IPS DF 4.7 (cell line): ENCODE measurements at regions not wholly inside any gene's neighbourhood (a gene's known extent, or its start where the extent isn't known, plus 50 kb on each side); places are given as distances from the start of the nearest gene placed in this dataset.
"Not testable (repeated sequence)": the region's sequence is repeated elsewhere in the genome, so short reads cannot be mapped to it uniquely, and the experiment has no call there.

Experiments
- DNase-seq: peaks from one replicate; pipeline ENCODE4 v3.0.0-alpha.2; 2013; ENCODE audit warnings: low spot score; ENCODE audit errors: extremely low read depth

DNA sequence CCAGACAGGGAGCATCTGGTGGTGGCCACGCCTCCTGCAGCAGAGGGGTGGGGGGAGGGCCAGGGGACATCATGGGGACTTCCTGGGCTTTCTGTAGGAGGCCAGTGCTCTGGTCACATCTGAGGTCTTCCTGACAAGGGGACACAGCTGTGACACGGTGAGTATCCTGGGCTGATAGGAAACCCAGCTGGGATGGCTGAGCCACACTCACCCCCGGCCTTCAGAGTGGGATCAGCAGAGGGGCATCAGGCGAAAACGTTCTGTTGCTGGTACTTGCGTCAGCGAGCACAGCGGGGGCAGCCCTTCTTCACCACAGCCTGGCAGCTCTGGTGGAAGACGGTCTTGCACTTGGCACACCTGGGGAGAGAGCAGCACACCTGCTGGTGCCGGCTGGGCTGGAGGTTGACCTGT, 122.9 kb upstream of the SMURF2 start:
- DNase-seq: no peak

- no peak for DNase-seq
Observed at GRCh38 chr17:64784353-64785010, 122.4 kb upstream of the SMURF2 start.

DNA sequence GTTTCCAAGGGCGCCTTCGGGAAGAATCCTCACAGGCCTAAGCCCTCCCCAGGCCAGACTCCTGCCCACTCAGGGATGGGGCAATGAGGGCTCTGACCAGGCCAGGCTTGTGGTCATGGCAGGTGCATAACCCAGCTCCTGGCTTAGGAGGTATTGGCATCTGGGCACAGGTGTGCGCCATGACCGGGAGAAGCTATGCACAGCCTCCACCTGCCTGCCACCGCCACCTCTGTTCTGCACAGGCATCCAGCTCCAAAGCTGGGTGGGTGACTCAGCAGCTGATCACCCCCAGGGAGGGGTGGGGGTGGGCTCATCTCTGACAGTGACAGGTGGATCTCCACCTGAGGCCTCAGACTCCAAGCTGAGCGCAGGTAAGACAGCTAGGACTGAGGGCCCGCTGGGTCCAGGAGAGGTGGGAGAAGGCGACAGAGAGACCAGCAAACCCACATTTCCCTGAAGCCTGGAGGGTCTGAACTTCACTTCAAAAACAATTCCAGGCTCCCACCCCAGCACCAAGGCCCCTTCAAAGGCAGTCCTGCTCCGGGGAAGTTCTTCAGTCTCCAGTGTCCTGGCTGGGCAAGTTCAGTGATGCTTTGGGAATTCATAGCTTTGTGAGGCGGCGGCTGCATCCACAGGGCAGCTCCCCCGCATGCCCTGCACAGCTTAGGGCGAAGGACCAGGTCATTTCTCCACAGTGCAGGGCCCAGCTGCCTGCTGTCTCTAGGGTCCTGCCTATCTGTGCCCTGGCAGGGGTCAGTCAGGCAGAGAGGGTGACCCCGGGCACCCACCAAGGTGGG, 121.6 kb upstream of the SMURF2 start:
- DNase-seq: no peak

GRCh38 chr17:64783031-64783461, 120.9 kb upstream of the SMURF2 start:
- DNase-seq: no peak

DNA sequence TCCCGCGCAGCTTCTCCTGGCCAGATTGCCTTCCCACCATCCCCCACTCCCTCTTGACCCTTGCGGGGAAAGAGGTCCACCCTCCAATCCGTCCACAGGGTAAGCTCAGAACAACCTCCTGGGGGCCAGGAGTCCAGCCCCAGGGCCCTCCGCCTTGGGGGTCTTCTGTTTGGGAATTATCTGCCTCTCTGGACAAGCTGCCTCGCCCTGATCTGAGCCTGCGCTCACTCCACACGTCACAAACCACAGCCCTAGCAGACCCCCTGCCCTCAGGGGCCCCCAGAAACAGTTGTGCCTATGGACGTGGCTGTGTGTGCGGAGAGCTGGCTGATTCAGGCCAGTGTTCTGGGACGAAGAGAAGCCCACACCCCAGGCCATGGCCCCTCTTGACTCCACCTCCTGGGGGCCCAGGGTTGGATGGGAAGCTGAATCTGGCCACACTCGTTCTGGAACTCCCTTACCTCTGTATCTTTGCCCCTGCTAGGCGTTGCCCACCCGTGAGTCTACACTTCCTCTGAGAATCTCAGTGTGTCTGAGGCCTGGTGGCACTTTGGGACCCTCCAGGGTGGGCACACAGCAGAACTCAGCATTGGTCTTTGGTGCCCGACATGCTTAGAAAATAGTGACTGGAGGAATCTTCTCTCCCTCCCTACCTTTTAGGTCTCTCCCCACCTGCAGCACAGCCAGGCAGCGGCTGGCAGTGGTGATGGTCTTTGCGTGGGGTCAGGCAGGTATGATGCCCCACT, 119.9 kb upstream of the SMURF2 start:
- DNase-seq: no peak

GRCh38 chr17:64781014-64781756, 119.1 kb upstream of the SMURF2 start:
- DNase-seq: no peak

DNA sequence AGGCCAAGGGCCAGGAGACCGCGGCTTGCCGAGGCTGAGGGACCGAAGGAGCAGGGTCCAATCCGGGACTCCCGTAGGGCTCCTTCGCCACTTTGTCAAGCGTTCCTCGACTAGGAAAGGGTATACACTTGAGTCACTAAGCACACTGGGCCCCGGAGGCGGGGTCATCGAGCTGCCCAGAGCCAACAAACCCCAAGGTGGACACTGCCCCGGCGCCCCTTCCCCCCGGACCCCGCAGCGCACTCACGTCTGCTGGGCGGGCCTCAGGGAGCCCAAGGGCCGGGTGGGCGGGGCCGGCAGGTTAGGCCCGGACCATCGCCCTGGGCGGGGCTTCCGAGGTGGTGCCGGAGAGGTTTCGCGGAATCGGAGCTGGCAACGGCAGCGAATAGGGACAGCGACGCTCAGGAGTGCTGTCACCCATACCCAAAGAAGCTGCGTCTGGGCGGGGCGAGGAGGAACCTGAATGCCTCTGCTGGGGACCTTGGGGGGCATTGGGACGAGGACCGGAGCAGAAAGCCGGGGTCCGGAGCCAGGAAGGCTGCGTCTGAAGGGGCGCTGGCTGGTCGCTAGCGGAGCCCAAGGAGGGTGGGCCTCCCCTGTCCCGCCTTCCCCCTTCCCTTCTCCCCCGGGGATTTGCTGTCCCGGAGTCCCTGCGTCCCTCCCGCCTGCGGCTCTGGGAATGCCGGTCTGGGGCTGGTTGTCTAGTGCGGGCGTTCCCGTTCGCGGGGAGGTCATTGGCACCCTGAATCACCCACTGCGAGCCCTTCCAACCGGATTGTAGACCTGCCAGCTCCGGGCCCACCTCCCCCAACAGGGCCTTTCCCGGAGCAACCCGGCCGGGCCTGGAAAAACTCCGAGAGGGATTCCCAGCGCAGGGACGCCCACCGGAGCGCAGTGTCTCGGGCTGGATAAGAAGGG, 118.2 kb upstream of the SMURF2 start:
- no peak for DNase-seq

DNA sequence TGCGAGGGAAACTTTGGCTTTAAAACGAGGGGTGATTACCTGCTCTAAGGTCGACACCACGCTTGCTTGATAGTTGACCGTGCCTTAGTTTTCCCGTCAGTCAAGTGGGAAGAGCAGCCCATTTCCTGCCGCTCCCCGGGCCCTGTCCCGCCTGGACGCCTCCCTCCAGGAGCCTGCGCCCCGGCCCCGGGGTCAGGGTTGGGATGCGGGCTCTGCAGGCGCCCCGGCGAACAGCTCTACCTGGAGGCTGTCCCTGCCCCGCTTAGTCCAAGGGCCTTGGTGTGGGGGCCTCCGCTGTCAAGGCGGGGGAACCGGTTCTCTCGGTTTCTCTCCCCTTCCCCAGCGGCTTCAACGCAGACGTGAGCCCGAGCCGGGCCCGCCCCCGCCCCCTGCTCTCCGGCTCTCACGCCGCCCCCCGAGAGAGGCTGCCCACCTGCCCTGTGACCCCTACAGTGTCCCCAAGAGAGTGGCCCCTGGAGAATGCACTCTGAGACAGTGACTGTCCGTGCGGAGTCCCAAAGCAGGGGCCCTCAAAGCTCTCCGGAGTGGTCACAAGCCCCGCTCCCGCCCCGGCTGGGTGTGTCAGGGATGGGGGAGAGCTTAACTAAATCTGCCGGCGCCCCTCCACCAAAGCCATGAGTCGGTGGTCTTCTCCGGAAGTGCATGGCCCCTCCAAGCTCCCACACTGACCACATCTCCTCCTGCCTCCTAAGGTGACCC, 117.4 kb upstream of the SMURF2 start:
- DNase-seq: no peak

- not testable (repeated sequence) for DNase-seq
Observed at GRCh38 chr17:64779098-64779375, 116.9 kb upstream of the SMURF2 start.

DNA sequence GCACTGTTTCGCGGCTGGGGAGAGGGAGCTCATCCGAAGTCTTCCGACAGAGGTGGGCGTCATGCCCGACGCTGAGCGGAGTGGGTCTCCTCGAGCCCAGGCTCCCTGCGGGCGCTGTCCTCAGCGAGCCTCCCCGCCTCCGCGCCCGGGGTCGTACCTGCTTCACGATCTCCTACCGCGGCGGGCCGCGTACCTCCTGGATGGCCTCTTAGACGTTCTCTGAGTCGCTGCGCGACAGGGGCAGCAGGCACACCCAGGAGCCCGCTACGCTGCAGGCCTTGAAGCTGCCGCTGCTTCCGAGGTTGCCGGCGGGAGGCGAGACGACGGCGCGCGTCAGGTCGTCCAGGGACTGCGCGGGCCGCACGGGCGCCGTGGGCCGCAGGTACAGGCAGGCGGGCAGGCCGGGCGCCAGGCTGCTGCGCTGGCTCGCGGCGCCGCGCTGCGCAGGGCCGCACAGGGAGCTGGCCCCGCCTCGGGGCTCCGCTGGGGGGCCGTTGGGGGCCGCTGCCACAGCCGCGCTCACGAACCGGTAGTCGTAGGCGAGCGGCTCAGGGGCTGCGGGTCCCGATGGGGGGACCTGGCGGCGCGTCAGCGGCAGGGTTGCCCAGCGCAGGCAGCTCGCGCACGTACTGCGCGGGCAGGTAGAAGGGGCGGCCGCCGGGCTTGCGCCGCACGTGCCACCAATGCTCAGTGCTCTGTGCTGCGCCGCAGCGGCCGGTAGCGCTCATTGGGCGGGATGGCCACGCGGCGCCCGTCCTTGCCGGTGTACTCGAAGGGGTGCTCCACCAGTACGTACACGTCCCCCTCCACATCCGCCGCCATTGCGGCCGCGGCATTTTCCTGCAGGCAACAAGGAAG, 116.4 kb upstream of the SMURF2 start:
- DNase-seq: no peak

- no peak for DNase-seq
Observed at GRCh38 chr17:64777415-64778239, 115.5 kb upstream of the SMURF2 start.

DNA sequence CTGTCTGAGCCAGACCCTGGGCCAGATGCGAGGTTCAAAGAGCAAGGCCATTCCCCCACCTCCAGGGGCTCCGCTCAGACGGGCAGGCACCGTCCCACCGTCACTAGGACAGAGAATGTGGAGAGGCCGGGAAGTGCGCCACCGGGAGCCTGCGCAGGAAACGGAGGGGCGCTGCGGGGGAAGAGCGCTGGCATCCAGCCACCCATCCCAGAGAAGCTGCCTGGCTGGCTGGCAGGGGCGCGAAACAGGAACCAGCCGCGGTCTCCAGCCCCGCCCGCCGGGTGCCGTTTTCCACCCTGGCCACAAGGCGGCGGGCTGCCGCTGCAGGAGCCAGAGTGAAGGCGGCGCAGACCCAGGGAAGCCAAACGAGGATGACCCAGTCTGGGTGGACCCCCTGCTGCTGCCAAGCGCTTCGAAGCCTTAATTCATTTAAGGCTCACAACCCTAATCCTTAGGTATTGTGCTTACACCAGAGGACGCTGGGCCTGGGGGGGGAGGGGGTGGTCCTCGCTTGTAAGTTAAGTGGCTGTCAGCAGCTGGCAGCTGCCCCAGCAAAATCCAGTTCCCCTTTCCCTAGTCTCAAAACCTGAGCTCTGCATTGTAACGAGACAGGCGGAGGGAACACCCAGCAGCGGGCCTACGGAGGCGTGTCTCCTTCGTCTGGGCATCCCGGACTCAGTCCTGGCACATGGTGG, 114.8 kb upstream of the SMURF2 start:
- DNase-seq: not testable (repeated sequence)

- DNase-seq: no peak
Observed at GRCh38 chr17:64775701-64776570, 113.8 kb upstream of the SMURF2 start.

- no peak for DNase-seq
Observed at GRCh38 chr17:64774888-64775540, 112.9 kb upstream of the SMURF2 start.

DNA sequence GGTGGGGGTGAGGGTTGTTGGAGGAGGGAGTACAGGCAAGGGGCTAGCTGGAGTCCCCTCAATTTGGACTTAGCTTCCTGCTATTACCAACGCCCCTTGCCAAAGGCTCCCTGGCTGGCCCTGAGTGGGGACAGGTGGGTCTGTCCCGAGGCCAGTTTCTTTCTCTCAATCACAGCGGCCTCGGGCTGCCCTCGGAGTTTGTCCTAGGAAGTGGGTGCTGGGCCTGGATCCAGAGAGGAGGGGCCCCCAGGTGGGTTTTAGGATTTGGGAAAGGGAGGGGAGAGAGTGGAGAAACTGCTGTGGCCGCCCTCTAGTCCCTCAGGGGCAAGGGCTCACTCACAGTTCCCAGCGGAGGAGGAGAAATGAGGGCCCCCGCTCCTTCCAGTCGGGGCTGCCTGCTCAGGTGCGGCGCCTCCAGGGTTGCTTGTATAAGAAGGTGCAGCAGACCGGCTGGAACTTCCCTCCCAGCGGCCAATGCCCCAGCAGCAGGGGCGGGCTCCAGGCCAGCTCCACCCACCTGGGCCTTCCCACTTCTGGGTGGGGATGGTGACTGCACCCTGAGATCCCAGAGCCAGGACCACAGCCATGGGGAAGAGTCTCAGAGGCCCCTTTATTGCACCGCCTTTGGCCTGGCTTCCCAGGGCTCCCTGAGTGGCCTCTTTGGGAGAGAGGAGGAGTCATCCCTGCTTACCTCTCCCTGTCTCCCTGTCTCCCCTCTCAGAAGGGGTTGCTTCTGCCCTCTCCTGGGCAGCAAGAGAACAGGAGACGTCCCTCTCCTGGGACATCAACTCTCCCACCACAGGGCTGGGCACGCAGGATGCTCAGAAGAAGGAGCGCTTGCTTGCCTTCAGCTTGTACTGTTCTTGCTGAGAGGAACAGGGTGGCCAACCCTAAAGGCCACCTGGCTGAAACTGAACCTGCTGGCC, 112.0 kb upstream of the SMURF2 start:
- DNase-seq: peak; percentile 68
